ENCODE measurements at regions not wholly inside any gene's neighbourhood (a gene's known extent, or its start where the extent isn't known, plus 50 kb on each side); places are given as distances from the start of the nearest gene placed in this dataset.

GRCh38 chr9:79776581-79776980 lies 204.8 kb downstream of the TLE4 start:
- H3K4me3 ChIP-seq (ENCODE audit: low read depth, low read length) = no peak overlapping the region
- no peak for DNase-seq (ENCODE audit: low read depth)

All from skeletal muscle cell (primary cell).